Activated naive CD8-positive, alpha-beta T cell treated with anti-CD3 and anti-CD28 coated beads for 36 hours (primary cell): ENCODE measurements at regions not wholly inside any gene's neighbourhood (a gene's known extent, or its start where the extent isn't known, plus 50 kb on each side); places are given as distances from the start of the nearest gene placed in this dataset.
"Not testable (repeated sequence)": the region's sequence is repeated elsewhere in the genome, so short reads cannot be mapped to it uniquely, and the experiment has no call there.

Experiments
- DNase-seq: peaks from one replicate; pipeline ENCODE4 v3.0.0; 2021
- H3K27ac Mint-ChIP-seq: one replicate; pipeline ENCODE4 v1.8.0; 2022; ENCODE audit warnings: mild to moderate bottlenecking, moderate library complexity, mixed read lengths
- H3K27me3 Mint-ChIP-seq: one replicate; pipeline ENCODE4 v1.8.0; 2022; ENCODE audit warnings: mild to moderate bottlenecking, mixed read lengths
- H3K36me3 Mint-ChIP-seq: one replicate; pipeline ENCODE4 v1.8.0; 2021; ENCODE audit warnings: mild to moderate bottlenecking, mixed read lengths
- H3K4me1 Mint-ChIP-seq: one replicate; pipeline ENCODE4 v1.8.0; 2021; ENCODE audit warnings: mixed read lengths
- H3K4me3 Mint-ChIP-seq: one replicate; pipeline ENCODE4 v1.8.0; 2022; ENCODE audit warnings: mild to moderate bottlenecking, moderate library complexity, mixed read lengths
- H3K9me3 Mint-ChIP-seq: one replicate; pipeline ENCODE4 v1.8.0; 2022; ENCODE audit warnings: mixed read lengths

- Mint-ChIP-seq H3K27ac (no peak overlapping the region), H3K9me3 (no peaks in the 10 kb centered on the region), H3K36me3 (no peaks in the 10 kb centered on the region), H3K4me3 (no peak overlapping the region), H3K27me3 (no peaks in the 10 kb centered on the region), H3K4me1 (peaks cover 3% of the 10 kb centered on the region)
- DNase-seq, result no peak
Observed at GRCh38 chr6:14512246-14512645, 394.7 kb downstream of the CD83 start.

DNA sequence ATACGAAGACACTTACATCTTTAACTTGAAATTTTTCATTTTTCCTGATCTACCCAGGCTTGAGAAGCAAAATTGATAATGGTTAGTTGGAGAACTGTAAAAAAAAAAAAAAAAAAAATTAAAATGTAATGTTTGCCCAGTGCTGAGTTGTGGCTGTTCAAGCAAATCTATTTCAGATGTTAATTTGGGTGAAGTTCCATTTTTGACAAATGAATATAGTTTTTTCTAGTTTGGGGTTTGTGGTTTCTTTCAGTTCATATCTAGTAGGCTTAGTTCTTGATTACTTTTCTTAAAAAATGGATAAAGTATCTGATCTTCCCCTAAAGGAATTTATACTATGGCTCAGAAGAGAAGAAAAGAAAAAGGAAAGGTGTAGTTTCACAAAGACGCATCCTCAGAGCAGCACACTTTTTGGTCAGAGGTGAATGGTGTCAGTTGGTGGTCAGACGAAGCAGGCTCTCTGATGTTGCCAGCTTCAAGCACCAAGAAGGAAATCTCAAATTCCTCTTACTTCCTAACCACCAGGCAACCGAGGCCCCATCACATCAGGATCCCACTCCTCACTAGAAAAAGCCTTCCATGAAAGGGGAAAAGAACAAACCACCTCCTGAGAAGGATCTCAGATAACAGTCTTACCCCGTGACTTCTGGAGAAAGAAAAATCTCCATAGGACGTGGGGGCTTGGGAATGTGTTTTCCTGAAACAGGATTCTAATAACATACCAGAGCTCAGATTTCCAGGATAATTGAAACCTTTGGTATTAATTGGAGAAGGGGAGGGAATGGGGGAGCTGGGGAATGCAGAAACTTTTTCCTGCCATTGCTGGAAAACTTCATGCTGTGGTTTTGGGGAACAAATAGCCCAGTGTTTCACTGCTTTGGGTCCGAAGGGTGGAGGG, 396.2 kb downstream of the CD83 start:
- Mint-ChIP-seq H3K4me3 (no peak overlapping the region), H3K27ac (no peak overlapping the region), H3K27me3 (no peaks in the 10 kb centered on the region), H3K9me3 (no peaks in the 10 kb centered on the region), H3K36me3 (no peaks in the 10 kb centered on the region), H3K4me1 (peaks cover 3% of the 10 kb centered on the region)
- no peak for DNase-seq

- Mint-ChIP-seq H3K4me3 (no peak overlapping the region), H3K27me3 (no peaks in the 10 kb centered on the region), H3K27ac (no peak overlapping the region), H3K36me3 (no peaks in the 10 kb centered on the region), H3K9me3 (no peaks in the 10 kb centered on the region), H3K4me1 (peaks cover 3% of the 10 kb centered on the region)
- DNase-seq, result no peak
Observed at GRCh38 chr6:14516956-14517355, 399.4 kb downstream of the CD83 start.

- H3K27ac Mint-ChIP-seq, result no peak overlapping the region
- no peaks in the 10 kb centered on the region for H3K9me3 Mint-ChIP-seq
- no peak for DNase-seq
- H3K4me1 Mint-ChIP-seq, result peaks cover 3% of the 10 kb centered on the region
- H3K4me3 Mint-ChIP-seq, result no peak overlapping the region
- no peaks in the 10 kb centered on the region for H3K36me3 Mint-ChIP-seq
- no peaks in the 10 kb centered on the region for H3K27me3 Mint-ChIP-seq
Observed at GRCh38 chr6:14517516-14518105, 400.0 kb downstream of the CD83 start.

DNA sequence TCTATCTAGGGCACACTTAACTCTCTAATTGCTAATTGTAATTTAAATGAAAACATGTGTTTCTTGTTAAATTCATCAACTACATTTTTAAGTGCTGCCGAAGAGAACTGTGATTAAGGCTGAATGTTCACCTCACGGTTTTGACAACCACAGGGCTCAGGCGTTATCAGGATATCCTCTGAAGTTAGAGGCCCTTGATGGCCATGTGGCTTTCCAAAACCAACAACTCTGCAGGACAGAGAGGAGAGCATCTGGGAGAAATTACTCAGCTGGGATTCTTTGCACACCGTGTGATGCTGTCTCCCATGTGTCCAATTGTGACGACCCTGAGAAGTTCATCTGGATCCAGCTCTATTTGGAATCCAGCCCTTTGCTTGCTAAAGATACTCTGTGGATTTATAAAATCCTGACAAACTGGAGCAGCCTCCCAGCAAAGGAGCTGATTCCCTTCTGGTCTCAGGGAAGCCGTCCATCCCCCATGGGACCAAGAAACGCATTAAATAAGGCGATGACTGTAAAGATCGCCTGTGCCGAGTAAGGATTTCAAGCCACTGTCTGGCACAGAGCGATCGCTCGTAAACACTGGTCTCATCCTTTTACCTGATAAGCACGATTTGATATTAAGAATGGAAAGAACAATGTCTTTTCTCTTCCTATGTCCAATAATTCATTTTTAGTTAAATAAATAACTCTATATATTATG, 401.1 kb downstream of the CD83 start:
- no peak for DNase-seq
- no peaks in the 10 kb centered on the region for H3K27me3 Mint-ChIP-seq
- no peaks in the 10 kb centered on the region for H3K36me3 Mint-ChIP-seq
- H3K27ac Mint-ChIP-seq, result no peak overlapping the region
- no peak overlapping the region for H3K4me3 Mint-ChIP-seq
- peaks cover 1% of the 10 kb centered on the region for H3K4me1 Mint-ChIP-seq
- H3K9me3 Mint-ChIP-seq, result no peaks in the 10 kb centered on the region

GRCh38 chr6:14520029-14520428, 402.5 kb downstream of the CD83 start:
- Mint-ChIP-seq H3K27me3 (no peaks in the 10 kb centered on the region), H3K27ac (no peak overlapping the region), H3K4me3 (no peak overlapping the region), H3K36me3 (no peaks in the 10 kb centered on the region), H3K9me3 (no peaks in the 10 kb centered on the region), H3K4me1 (no peaks in the 10 kb centered on the region)
- DNase-seq, result no peak

DNA sequence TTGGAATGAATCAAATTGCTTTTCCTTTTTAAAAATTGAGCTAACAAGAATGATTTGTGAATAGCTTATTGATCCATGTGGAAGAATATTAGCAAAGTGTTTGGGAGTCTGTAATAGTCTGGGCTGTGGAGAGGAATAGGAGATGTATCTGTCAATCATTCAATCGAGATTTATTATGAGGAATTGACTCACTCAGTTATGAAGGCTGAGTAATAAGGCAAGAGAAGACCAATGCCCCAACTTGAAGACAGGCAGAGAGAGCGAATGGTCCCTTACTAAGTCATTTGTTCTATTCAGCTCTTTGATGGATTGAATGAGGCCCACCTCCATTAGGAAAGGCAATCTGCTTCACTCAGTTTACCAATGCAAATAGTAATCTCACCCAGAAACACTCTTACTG, 403.0 kb downstream of the CD83 start:
- H3K4me1 Mint-ChIP-seq, result no peaks in the 10 kb centered on the region
- no peak for DNase-seq
- H3K27me3 Mint-ChIP-seq, result no peaks in the 10 kb centered on the region
- no peaks in the 10 kb centered on the region for H3K9me3 Mint-ChIP-seq
- no peaks in the 10 kb centered on the region for H3K36me3 Mint-ChIP-seq
- no peak overlapping the region for H3K27ac Mint-ChIP-seq
- H3K4me3 Mint-ChIP-seq, result no peak overlapping the region

DNA sequence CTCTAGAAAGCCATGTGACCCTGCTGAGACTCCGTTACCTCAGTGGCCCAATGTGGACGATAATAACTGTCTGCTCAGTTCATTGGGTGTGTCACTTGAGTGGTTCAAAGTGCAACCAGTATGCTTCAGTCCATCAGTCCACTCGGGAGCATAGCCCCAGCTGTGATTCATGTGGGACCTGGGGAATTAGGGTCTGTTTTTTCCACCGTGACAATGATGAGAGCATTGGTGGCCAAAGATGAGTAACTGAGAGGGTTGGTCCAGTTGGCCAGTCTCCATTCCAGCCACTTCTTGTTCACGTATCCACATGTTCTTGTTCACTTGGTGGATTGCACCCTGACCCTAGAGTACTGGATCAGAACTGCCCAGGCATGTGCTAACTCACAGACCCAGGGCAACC, 403.6 kb downstream of the CD83 start:
- Mint-ChIP-seq H3K36me3 (no peaks in the 10 kb centered on the region), H3K9me3 (no peaks in the 10 kb centered on the region), H3K4me3 (no peak overlapping the region), H3K4me1 (no peaks in the 10 kb centered on the region), H3K27ac (no peak overlapping the region), H3K27me3 (no peaks in the 10 kb centered on the region)
- no peak for DNase-seq

- H3K27ac Mint-ChIP-seq, H3K4me3 Mint-ChIP-seq, H3K4me1 Mint-ChIP-seq, H3K9me3 Mint-ChIP-seq, H3K36me3 Mint-ChIP-seq, H3K27me3 Mint-ChIP-seq, DNase-seq: not testable (repeated sequence)
Observed at GRCh38 chr6:14521861-14522260, 404.3 kb downstream of the CD83 start.

GRCh38 chr6:14524319-14524718, 406.7 kb downstream of the CD83 start:
- no peak for DNase-seq
- Mint-ChIP-seq H3K27me3 (no peaks in the 10 kb centered on the region), H3K36me3 (peaks cover 3% of the 10 kb centered on the region)

GRCh38 chr6:14530385-14530784, 412.8 kb downstream of the CD83 start:
- no peak for DNase-seq

More at GRCh38 chr6:14524319-14524718, 406.7 kb downstream of the CD83 start:
- peaks cover 6% of the 10 kb centered on the region for H3K9me3 Mint-ChIP-seq
- no peak overlapping the region for H3K4me3 Mint-ChIP-seq
- peaks cover 6% of the 10 kb centered on the region for H3K4me1 Mint-ChIP-seq
- H3K27ac Mint-ChIP-seq, result no peak overlapping the region

GRCh38 chr6:14533446-14533845, 415.9 kb downstream of the CD83 start:
- Mint-ChIP-seq H3K27ac (no peak overlapping the region), H3K9me3 (no peaks in the 10 kb centered on the region), H3K4me3 (no peak overlapping the region), H3K27me3 (no peaks in the 10 kb centered on the region), H3K36me3 (no peaks in the 10 kb centered on the region), H3K4me1 (peaks cover 3% of the 10 kb centered on the region)
- no peak for DNase-seq

More at GRCh38 chr6:14530385-14530784, 412.8 kb downstream of the CD83 start:
- peaks cover 6% of the 10 kb centered on the region for H3K9me3 Mint-ChIP-seq
- H3K4me1 Mint-ChIP-seq, result peaks cover 10% of the 10 kb centered on the region
- H3K27ac Mint-ChIP-seq, result no peak overlapping the region
- no peaks in the 10 kb centered on the region for H3K27me3 Mint-ChIP-seq
- peaks cover 3% of the 10 kb centered on the region for H3K36me3 Mint-ChIP-seq
- no peak overlapping the region for H3K4me3 Mint-ChIP-seq

DNA sequence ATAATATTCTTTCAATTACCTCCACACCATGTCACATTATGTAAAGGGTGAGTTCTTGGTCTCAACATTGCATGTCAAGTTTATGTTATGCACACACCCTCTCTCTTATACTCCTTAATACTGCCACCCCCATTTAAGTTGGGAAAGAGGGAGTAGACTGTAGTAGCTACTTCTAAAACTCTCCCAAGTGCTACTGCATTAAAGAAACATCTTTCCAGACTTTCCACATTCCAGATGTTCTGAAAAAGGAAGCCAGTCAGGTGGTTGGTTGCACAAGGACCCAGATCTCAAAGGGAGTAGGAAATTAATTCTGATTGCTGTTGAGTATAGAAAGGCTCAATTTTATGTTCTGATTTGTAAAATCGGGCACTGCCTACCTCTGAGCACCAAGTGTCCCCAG, 419.5 kb downstream of the CD83 start:
- Mint-ChIP-seq H3K4me1 (peaks cover 12% of the 10 kb centered on the region), H3K4me3 (no peak overlapping the region), H3K27ac (no peak overlapping the region), H3K9me3 (no peaks in the 10 kb centered on the region), H3K36me3 (no peaks in the 10 kb centered on the region), H3K27me3 (no peaks in the 10 kb centered on the region)
- no peak for DNase-seq

GRCh38 chr6:14540276-14540675, 422.7 kb downstream of the CD83 start:
- no peaks in the 10 kb centered on the region for H3K36me3 Mint-ChIP-seq
- no peak overlapping the region for H3K27ac Mint-ChIP-seq
- peaks cover 27% of the 10 kb centered on the region for H3K4me1 Mint-ChIP-seq
- H3K4me3 Mint-ChIP-seq, result no peak overlapping the region
- H3K27me3 Mint-ChIP-seq, result no peaks in the 10 kb centered on the region
- no peak for DNase-seq
- peaks cover 3% of the 10 kb centered on the region for H3K9me3 Mint-ChIP-seq

DNA sequence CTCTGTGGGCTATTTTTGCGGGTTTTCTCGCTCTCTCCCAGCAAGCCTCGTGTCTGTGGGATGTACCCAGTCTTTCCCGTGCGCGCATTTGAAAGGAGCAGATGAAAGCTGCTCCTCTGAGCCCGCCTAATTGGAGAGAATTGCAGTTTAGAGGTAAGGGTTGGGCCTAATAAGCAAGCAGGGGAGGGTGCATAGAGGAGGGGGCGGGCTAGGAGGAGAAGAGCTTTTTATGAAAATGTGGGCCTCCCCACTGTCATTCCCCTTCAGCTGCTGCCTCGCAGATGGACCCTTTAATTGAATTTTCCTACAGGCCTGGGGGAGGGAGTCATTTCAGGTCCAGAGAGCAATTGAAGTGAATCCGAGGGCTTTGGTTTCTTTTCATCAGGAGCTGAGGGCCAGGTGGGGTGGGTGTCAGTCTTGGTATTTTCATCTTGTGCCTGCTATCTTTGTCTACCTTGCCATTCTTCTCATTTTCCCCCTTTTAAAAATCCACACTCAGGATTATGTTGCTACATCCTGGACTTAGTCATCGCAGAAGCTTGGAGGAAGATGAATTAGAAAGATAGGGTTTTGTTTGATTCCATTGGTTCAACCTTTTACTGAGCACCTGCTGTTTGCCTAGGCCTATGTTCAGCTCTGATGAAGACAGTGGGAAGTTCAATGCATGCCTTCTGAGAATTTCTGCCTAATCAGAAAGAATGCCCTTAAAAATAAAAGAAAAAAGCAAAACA, 423.4 kb downstream of the CD83 start:
- H3K27ac Mint-ChIP-seq, result no peak overlapping the region
- no peaks in the 10 kb centered on the region for H3K36me3 Mint-ChIP-seq
- no peak for DNase-seq
- H3K4me3 Mint-ChIP-seq, result no peak overlapping the region
- peaks cover 27% of the 10 kb centered on the region for H3K4me1 Mint-ChIP-seq
- peaks cover 3% of the 10 kb centered on the region for H3K9me3 Mint-ChIP-seq
- no peaks in the 10 kb centered on the region for H3K27me3 Mint-ChIP-seq
